A549 (cell line): ENCODE measurements at regions not wholly inside any gene's neighbourhood (a gene's known extent, or its start where the extent isn't known, plus 50 kb on each side); places are given as distances from the start of the nearest gene placed in this dataset.

Source experiments
- ATAC-seq, 2 experiments: fragments of 200-7000 bp in 1 of 2; fragments of >200 bp in 1 of 2; cut with Nextera tagmentation in 1 of 2; cut with Tn5 transposase in 1 of 2; 3 replicates each; pipeline versions ENCODE4 v1.8.0 to v1.9.1; 2018 to 2020; ENCODE audit warnings: mild to moderate bottlenecking in 1 of 2, moderate library complexity in 1 of 2
- CTCF ChIA-PET: fragments of 300-600 bp; sonication (Branson Sonifier 250); formaldehyde crosslinking; extraction: SDS; loops from one replicate; lab custom pipeline; 2021; ENCODE audit warnings: antibody characterized with exemption, inconsistent platforms; lab: Yijun Ruan, JAX
- POLR2A ChIA-PET: fragments of 350-600 bp; formaldehyde crosslinking; extraction: SDS; loops from one replicate; lab custom pipeline; 2021; ENCODE audit warnings: antibody characterized with exemption, inconsistent platforms; lab: Yijun Ruan, JAX
- DNase-seq, 2 experiments: peaks; one replicate each; pipeline versions ENCODE4 v3.0.0 to v3.0.0-alpha.2; 2011 to 2016; ENCODE audit warnings: low read depth in 1 of 2, low spot score in 1 of 2
- FAIRE-seq: peaks from 2 replicates; lab custom pipeline; 2011; peaks lifted over from hg19 to GRCh38; lab: Jason Lieb, UNC
- H3K27ac ChIP-seq, 2 experiments: fragments of >200 bp; sonication (Bioruptor Twin); formaldehyde crosslinking; 3 replicates each; pipeline ENCODE4 v1.5.1; 2016 to 2017
- H3K4me1 ChIP-seq: fragments of >200 bp; sonication (Bioruptor Twin); formaldehyde crosslinking; 3 replicates; pipeline ENCODE4 v1.6.1; 2016
- H3K4me2 ChIP-seq: fragments of >200 bp; sonication (Bioruptor Twin); formaldehyde crosslinking; 3 replicates; pipeline ENCODE4 v1.6.1; 2016
- H3K4me3 ChIP-seq: fragments of >200 bp; sonication (Bioruptor Twin); formaldehyde crosslinking; 3 replicates; pipeline ENCODE4 v1.5.1; 2016
- H3K9me3 ChIP-seq: fragments of >200 bp; sonication (Bioruptor Twin); formaldehyde crosslinking; 3 replicates; pipeline ENCODE4 v1.6.1; 2016
- ATOH8 ChIP-seq: fragments of 250-450 bp; sonication (Bioruptor Pico); IDR thresholded peaks from 2 replicates; pipeline ENCODE4 v1.5.0; 2020; ENCODE audit warnings: low read depth, mild to moderate bottlenecking, moderate library complexity
- BHLHE40 ChIP-seq: IDR thresholded peaks from 2 replicates; pipeline ENCODE4 v1.6.1; 2012; ENCODE audit warnings: low read depth, low read length, inconsistent platforms
- CBX8 ChIP-seq: fragments of 200-600 bp; sonication (generic); IDR thresholded peaks from 2 replicates; pipeline ENCODE4 v1.6.1; 2016
- CEBPB ChIP-seq, 2 experiments: fragments of >200 bp in 1 of 2; sonication (Bioruptor Twin) in 1 of 2; formaldehyde crosslinking in 1 of 2; IDR thresholded peaks; 2 replicates each; pipeline ENCODE4 v1.6.1; 2012 to 2016
- CHD4 ChIP-seq: fragments of 200-600 bp; sonication (generic); IDR thresholded peaks from 2 replicates; pipeline ENCODE4 v1.6.1; 2016; ENCODE audit warnings: antibody characterized with exemption, mild to moderate bottlenecking, borderline replicate concordance
- EHMT2 ChIP-seq: fragments of 200-600 bp; sonication (generic); IDR thresholded peaks from 2 replicates; pipeline ENCODE4 v1.6.1; 2016; ENCODE audit warnings: antibody characterized with exemption, low read depth, mild to moderate bottlenecking, moderate library complexity
- EP300 ChIP-seq, 2 experiments: fragments of >200 bp; sonication (Bioruptor Twin); formaldehyde crosslinking; IDR thresholded peaks; 2 replicates in 1 of 2; 3 replicates in 1 of 2; pipeline ENCODE4 v1.6.1; 2016 to 2017
- FOXS1 ChIP-seq: fragments of 250-450 bp; sonication (Bioruptor Pico); IDR thresholded peaks from 2 replicates; pipeline ENCODE4 v1.5.0; 2020; ENCODE audit warnings: mild to moderate bottlenecking, moderate library complexity
- HDAC2 ChIP-seq: fragments of 200-600 bp; sonication (generic); IDR thresholded peaks from 2 replicates; pipeline ENCODE4 v1.6.1; 2016
- HES2 ChIP-seq: fragments of >200 bp; sonication (Bioruptor Twin); formaldehyde crosslinking; IDR thresholded peaks from 2 replicates; pipeline ENCODE4 v1.6.1; 2016
- HMGXB4 ChIP-seq: fragments of 250-450 bp; sonication (Bioruptor Pico); IDR thresholded peaks from 2 replicates; pipeline ENCODE4 v1.5.0; 2021; ENCODE audit warnings: mild to moderate bottlenecking, moderate library complexity, borderline replicate concordance
- JUN ChIP-seq, 2 experiments: fragments of >200 bp; sonication (Bioruptor Twin); formaldehyde crosslinking; IDR thresholded peaks; 2 replicates in 1 of 2; 3 replicates in 1 of 2; pipeline ENCODE4 v1.6.1; 2016 to 2017
- JUNB ChIP-seq: fragments of >200 bp; sonication (Bioruptor Twin); formaldehyde crosslinking; IDR thresholded peaks from 2 replicates; pipeline ENCODE4 v1.6.1; 2016
- KDM1A ChIP-seq: fragments of 200-600 bp; sonication (generic); IDR thresholded peaks from 2 replicates; pipeline ENCODE4 v1.6.1; 2016; ENCODE audit warnings: low read depth, mild to moderate bottlenecking
- KDM5A ChIP-seq: fragments of 200-600 bp; sonication (generic); IDR thresholded peaks from 2 replicates; pipeline ENCODE4 v1.6.1; 2016; ENCODE audit warnings: antibody characterized with exemption, mild to moderate bottlenecking
- MAX ChIP-seq: IDR thresholded peaks from 2 replicates; pipeline ENCODE4 v1.6.1; 2012
- MAZ ChIP-seq: fragments of 150-350 bp; IDR thresholded peaks from 2 replicates; pipeline ENCODE4 v1.6.1; 2014; ENCODE audit warnings: antibody characterized with exemption, low read depth, low read length, borderline replicate concordance
- MYC ChIP-seq: IDR thresholded peaks from 2 replicates; pipeline ENCODE4 v1.6.1; 2012; ENCODE audit warnings: mild to moderate bottlenecking, inconsistent platforms, low read length, improper control_type of control experiment, borderline replicate concordance
- NPAS2 ChIP-seq: fragments of 250-450 bp; sonication (Bioruptor Pico); IDR thresholded peaks from 2 replicates; pipeline ENCODE4 v1.8.0; 2022; ENCODE audit warnings: mild to moderate bottlenecking, moderate library complexity, borderline replicate concordance
- POLR2A ChIP-seq: IDR thresholded peaks from 2 replicates; pipeline ENCODE4 v1.6.1; 2012; ENCODE audit warnings: mild to moderate bottlenecking, low read length
- RARB ChIP-seq: fragments of 250-450 bp; sonication (Bioruptor Pico); IDR thresholded peaks from 2 replicates; pipeline ENCODE4 v1.8.0; 2021; ENCODE audit warnings: mild to moderate bottlenecking, moderate library complexity
- RCOR1 ChIP-seq: fragments of 150-350 bp; IDR thresholded peaks from 2 replicates; pipeline ENCODE4 v1.6.1; 2014; ENCODE audit warnings: antibody characterized with exemption, low read length, low read depth
- REST ChIP-seq: fragments of 200-600 bp; sonication (generic); IDR thresholded peaks from 2 replicates; pipeline ENCODE4 v1.6.1; 2016; ENCODE audit warnings: antibody characterized with exemption, mild to moderate bottlenecking, moderate library complexity
- RNF2 ChIP-seq: fragments of 200-600 bp; sonication (generic); IDR thresholded peaks from 2 replicates; pipeline ENCODE4 v1.6.1; 2016; ENCODE audit warnings: low read depth, mild to moderate bottlenecking, antibody characterized with exemption, moderate library complexity, borderline replicate concordance
- SREBF2 ChIP-seq: fragments of 450-650 bp; IDR thresholded peaks from 2 replicates; pipeline ENCODE4 v1.6.1; 2014; ENCODE audit warnings: mild to moderate bottlenecking, moderate library complexity
- TP53 ChIP-seq: fragments of 250-450 bp; sonication (Bioruptor Pico); IDR thresholded peaks from 2 replicates; pipeline ENCODE4 v1.5.0; 2021; ENCODE audit warnings: mild to moderate bottlenecking, moderate library complexity
- ZNF302 ChIP-seq: fragments of 250-450 bp; sonication (Bioruptor Pico); IDR thresholded peaks from 2 replicates; pipeline ENCODE4 v1.9.0; 2021; ENCODE audit warnings: inconsistent platforms, mild to moderate bottlenecking, moderate library complexity
- WGBS: methylation state at CpG from one replicate; pipeline ENCODE4 v1.1.6; 2017; ENCODE audit errors: missing lambda C conversion rate; 5-methylcytosine and 5-hydroxymethylcytosine counted together

- FAIRE-seq (no peak), DNase-seq (no peak), ATAC-seq (no peak)
- Histone ChIP-seq H3K9me3 (no peaks in the 10 kb centered on the region), H3K4me1 (no peaks in the 10 kb centered on the region), H3K4me3 (no peak overlapping the region), H3K4me2 (no peak overlapping the region), H3K27ac (no peak overlapping the region)
- 0% methylated on average over 1 of the region's 1 CpG for WGBS
- ChIA-PET CTCF (no interaction called here), POLR2A (no interaction called here)
- TF ChIP-seq MAZ, result no peak
Measured at GRCh38 chr20:39624316-39624715, 662.2 kb downstream of the DHX35 start.

- DNase-seq, result no peak
- Histone ChIP-seq H3K4me3 (no peak overlapping the region), H3K4me2 (no peak overlapping the region), H3K4me1 (no peaks in the 10 kb centered on the region), H3K27ac (no peak overlapping the region), H3K9me3 (no peaks in the 10 kb centered on the region)
- ChIA-PET POLR2A (no interaction called here), CTCF (no interaction called here)
- TF ChIP-seq EP300 (IDR thresholded peaks at IDR 0.05), result 0 out of 5 replicates have a peak, but pooled peaks of 1 of the 2 experiments have one; percentile 9
- TF ChIP-seq SREBF2, result no peak
- no peak for FAIRE-seq
- ATAC-seq, result peak in 1 of 2 experiments; percentile 24; a peak in 1 of 6 replicates
- 3% methylated on average over 2 of the region's 2 CpGs for WGBS
Measured at GRCh38 chr20:39623584-39624234, 661.6 kb downstream of the DHX35 start.

- no peak overlapping the region for H3K27ac ChIP-seq
- WGBS, result 4% methylated on average over 1 of the region's 1 CpG
- FAIRE-seq (no peak), DNase-seq (no peak), ATAC-seq (no peak)
- CTCF ChIA-PET, result interaction anchor here (1.6 kb wide), 1 partner anchor 8 kb away, joined by 3 read pairs; no protein-coding TSS in a partner anchor
- POLR2A ChIA-PET, result no interaction called here
- TF ChIP-seq HES2 (no peak), CBX8 (no peak), POLR2A (no peak), RCOR1 (no peak), HDAC2 (no peak), MYC (no peak), KDM1A (no peak), ZNF302 (no peak), MAX (no peak), NPAS2 (no peak), SREBF2 (no peak), MAZ (no peak), ATOH8 (no peak), BHLHE40 (no peak), RNF2 (no peak), KDM5A (no peak), JUN (IDR thresholded peaks at IDR 0.05) (no peak), FOXS1 (CRISPR knock-in tag) (no peak), JUNB (no peak), RARB (CRISPR knock-in tag) (no peak)
- no peaks in the 10 kb centered on the region for H3K4me1 ChIP-seq
- H3K4me2 ChIP-seq, result no peak overlapping the region
- no peak overlapping the region for H3K4me3 ChIP-seq
- no peaks in the 10 kb centered on the region for H3K9me3 ChIP-seq
Measured at GRCh38 chr20:39619271-39619785, 657.2 kb downstream of the DHX35 start.

GRCh38 chr20:39611901-39612300 is 649.8 kb downstream of the DHX35 start:
- H3K9me3 ChIP-seq, result no peaks in the 10 kb centered on the region
- CTCF ChIA-PET, result no interaction called here
- no peak overlapping the region for H3K27ac ChIP-seq
- no peak overlapping the region for H3K4me3 ChIP-seq
- WGBS, result 7% methylated on average over 3 of the region's 3 CpGs
- POLR2A ChIA-PET, result no interaction called here
- ATAC-seq (no peak), DNase-seq (no peak), FAIRE-seq (no peak)
- no peaks in the 10 kb centered on the region for H3K4me1 ChIP-seq
- no peak overlapping the region for H3K4me2 ChIP-seq
- TF ChIP-seq CEBPB (IDR thresholded peaks at IDR 0.05), result no peak
- no peak for TF ChIP-seq EHMT2
- TF ChIP-seq HMGXB4, result no peak
- TF ChIP-seq TP53, result no peak
- no peak for TF ChIP-seq CHD4
- TF ChIP-seq REST, result no peak
- TF ChIP-seq KDM1A, result no peak
